KOPT-K1 (cell line): ENCODE measurements at regions not wholly inside any gene's neighbourhood (a gene's known extent, or its start where the extent isn't known, plus 50 kb on each side); places are given as distances from the start of the nearest gene placed in this dataset.

Experiments used
- H3K27ac ChIP-seq: fragments of 200-600 bp; sonication (generic); 2 replicates; pipeline ENCODE4 v1.5.1; 2016; ENCODE audit warnings: antibody characterized with exemption, mild to moderate bottlenecking, low read depth, low read length; ENCODE audit not compliant: poor library complexity, severe bottlenecking
- H3K36me3 ChIP-seq: fragments of 200-600 bp; sonication (generic); 2 replicates; pipeline ENCODE4 v1.5.1; 2017; ENCODE audit warnings: antibody characterized with exemption, mild to moderate bottlenecking, low read length, moderate library complexity; ENCODE audit not compliant: insufficient read depth
- H3K9me3 ChIP-seq: fragments of 200-600 bp; sonication (generic); 2 replicates; pipeline ENCODE4 v1.5.1; 2017; ENCODE audit warnings: antibody characterized with exemption, low read length, mild to moderate bottlenecking; ENCODE audit not compliant: insufficient read depth, poor library complexity, severe bottlenecking

DNA sequence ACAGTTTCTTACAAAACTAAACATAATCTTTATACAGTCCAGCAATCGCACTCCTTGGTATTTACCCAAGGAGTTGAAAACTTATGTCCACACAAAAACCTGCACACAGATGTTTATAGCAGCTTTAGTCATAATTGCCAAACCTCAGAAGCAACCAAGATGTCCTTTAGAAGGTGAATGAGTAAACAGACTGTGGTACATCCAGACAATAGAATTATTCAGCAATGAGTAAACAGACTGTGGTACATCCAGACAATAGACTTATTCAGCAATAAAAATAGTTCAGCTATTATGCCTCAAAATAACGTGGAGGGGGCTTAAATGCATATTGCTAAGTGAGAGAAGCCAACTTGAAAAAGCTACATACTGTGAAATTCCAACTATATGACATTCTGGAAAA lies 87.0 kb upstream of the GALNT2 start:
- H3K36me3 ChIP-seq, result no peaks in the 10 kb centered on the region
- peaks cover 21% of the 10 kb centered on the region for H3K9me3 ChIP-seq
- no peak overlapping the region for H3K27ac ChIP-seq

DNA sequence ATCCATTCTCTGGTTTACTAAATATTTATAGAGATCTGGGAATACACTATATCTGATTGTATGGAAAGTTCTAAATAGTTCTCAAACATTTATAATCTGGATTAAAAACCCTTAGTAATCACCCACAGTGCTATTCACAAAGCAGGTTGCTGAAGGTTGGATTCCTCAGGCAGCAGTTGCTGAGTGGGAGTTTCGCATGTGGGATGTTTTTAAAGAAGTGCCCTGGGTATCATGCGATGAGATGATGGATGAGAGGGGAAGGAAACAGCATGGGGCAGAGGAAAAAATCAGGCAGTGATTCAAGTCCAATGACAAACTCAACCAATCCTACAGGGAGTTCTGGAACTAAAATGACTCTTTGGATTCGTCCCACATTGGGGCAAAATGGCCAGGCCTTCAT lies 85.3 kb upstream of the GALNT2 start:
- Histone ChIP-seq H3K9me3 (peaks cover 10% of the 10 kb centered on the region), H3K27ac (no peak overlapping the region), H3K36me3 (no peaks in the 10 kb centered on the region)

DNA sequence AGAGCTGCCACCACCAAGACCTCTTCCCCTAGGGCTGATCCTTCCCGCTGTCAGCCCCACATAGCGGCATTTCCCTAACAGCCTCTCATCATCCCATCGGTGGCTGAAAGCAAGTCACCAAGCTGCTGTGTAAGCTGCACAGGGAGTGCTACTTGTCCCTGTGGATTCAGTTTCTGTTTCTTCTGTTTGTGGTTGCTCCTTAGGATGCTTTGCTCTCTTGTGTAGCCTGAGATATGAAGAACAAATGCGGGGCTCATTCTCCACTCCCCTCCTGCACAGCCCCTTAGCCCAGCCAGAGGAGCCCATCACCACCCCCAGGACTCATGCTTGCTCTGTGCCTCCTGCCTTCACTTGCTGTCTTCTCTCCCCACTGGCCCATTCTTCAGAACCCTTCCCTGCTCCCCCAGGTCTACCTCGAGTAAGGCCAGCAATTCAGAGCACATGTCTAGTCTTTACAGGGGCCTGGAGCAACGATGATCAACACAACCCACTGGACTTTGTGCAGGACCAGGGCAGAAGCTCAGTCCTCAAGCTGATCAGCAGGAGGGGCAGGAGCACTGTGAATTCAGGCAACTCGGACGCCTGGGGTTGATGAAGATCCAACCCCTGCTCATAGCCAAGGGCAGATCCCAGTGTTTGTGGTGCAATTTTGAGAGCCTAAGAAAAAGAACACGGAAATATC lies 82.6 kb upstream of the GALNT2 start:
- H3K36me3 ChIP-seq, result no peaks in the 10 kb centered on the region
- H3K27ac ChIP-seq, result no peak overlapping the region

DNA sequence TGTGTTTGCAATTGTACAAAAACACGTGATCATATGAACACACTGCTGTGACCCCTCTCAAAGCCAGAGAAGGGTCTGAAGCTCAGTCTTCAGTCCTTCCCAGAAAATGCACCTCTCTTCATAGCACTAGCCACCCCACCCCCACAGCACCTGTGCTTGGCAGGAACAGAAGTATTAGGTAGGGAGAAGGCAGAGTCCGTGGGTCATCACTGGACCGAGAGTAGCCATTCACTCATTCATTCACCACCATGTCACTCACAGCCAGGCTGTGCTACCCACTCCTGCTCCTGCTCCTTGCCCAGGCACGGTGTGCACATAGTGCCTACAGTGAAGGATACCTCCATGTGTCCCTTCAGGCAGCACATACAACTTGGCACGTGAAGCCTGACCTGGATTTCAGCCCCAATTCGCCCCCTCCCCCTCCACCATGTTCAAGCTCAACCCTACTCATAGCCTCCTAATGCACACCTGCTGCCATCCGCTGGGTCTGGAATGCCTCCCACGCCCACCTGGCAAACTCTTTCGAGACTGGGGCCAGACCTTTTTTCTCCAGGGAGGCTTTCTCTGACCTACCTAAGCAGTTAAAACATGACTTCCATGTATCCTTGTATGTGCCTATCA lies 81.9 kb upstream of the GALNT2 start:
- H3K27ac ChIP-seq, result no peak overlapping the region
- no peaks in the 10 kb centered on the region for H3K9me3 ChIP-seq
- no peaks in the 10 kb centered on the region for H3K36me3 ChIP-seq

More for the DNA sequence above, 82.6 kb upstream of the GALNT2 start:
- no peaks in the 10 kb centered on the region for H3K9me3 ChIP-seq

DNA sequence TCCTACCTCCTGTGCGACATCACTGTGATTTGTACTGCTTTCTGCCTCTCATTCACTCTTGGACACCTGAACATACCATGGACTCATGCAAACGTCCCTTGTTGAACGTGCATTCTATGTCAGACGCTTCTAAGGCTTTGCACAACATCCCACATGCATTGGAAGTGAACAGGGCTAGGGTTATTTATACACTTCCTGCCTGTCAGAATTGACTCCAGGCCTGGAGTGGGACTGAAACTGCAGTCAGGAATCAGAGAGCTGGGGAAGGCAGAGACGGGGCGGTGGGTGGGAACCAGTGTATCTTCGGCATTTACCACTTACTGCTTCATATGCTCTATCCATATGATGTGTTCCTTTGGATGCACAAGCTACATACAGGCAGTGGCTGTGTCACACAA lies 81.4 kb upstream of the GALNT2 start:
- no peaks in the 10 kb centered on the region for H3K36me3 ChIP-seq
- H3K9me3 ChIP-seq, result no peaks in the 10 kb centered on the region
- no peak overlapping the region for H3K27ac ChIP-seq

DNA sequence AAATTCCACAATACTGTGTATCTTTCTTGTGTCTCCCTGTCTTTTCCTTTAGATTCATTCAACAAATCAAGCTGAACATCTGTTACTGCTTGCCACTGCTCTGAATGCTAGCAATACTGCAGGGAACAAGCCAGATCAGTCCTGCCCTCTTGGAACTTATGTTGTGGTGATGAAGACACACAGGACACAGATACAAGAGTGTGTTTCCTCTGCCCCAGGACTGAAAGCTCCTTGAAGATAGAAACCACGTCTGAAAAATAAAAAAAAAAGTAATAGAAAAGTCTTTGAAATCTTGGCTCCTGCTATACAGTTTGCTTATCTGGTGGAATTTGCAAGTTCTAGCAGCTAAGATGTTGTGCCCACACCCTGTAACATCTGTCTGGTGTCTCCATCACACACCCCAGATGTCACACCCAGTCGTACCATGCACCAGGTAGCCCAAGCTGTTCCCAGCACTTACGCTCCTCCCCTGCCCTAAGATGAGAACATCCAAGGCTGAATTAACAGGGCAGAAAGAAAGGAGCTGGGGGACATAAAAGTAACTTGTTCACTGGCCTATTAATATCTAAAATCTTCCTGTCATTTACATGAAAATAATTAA lies 80.2 kb upstream of the GALNT2 start:
- Histone ChIP-seq H3K9me3 (no peaks in the 10 kb centered on the region), H3K27ac (no peak overlapping the region), H3K36me3 (no peaks in the 10 kb centered on the region)

DNA sequence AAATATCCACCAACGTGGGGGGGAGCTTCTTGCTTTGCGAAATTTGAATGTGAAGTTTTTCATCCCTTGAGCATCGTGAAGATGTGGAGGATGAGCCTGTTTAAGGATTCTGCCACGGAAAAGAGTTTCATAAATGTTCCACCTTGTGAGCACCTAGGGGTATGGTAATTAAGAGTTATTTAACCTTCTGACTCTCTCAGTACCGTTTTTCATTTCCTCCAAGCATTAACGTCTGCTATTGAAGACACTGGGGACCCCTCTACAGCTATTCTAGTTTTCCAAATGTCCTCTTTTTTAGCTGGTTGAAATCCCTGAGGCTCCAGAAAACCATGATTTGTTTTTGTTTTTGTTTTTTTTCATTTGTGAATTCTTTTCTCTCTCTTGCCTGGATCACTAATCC lies 79.1 kb upstream of the GALNT2 start:
- H3K36me3 ChIP-seq, result no peaks in the 10 kb centered on the region
- H3K27ac ChIP-seq, result no peak overlapping the region
- H3K9me3 ChIP-seq, result no peaks in the 10 kb centered on the region

DNA sequence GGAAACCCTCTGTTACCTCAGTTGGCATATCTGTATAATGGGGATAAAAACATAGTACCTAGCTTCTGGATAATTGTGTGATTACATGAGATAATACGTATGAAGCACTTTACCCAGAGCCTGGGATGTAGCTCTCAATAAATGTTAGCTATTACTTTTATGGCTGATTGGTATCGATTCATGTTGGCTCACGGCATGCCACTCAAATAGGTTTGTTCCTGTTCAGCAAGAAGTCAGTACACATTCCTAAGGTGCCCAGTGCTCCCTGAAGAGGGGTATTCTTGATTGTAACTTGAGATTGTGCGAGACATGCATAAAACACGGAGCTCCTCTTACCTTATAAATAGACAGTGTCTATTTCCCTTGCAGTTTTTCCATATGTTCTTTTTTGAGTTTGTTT lies 78.5 kb upstream of the GALNT2 start:
- Histone ChIP-seq H3K27ac (no peak overlapping the region), H3K36me3 (no peaks in the 10 kb centered on the region), H3K9me3 (no peaks in the 10 kb centered on the region)

DNA sequence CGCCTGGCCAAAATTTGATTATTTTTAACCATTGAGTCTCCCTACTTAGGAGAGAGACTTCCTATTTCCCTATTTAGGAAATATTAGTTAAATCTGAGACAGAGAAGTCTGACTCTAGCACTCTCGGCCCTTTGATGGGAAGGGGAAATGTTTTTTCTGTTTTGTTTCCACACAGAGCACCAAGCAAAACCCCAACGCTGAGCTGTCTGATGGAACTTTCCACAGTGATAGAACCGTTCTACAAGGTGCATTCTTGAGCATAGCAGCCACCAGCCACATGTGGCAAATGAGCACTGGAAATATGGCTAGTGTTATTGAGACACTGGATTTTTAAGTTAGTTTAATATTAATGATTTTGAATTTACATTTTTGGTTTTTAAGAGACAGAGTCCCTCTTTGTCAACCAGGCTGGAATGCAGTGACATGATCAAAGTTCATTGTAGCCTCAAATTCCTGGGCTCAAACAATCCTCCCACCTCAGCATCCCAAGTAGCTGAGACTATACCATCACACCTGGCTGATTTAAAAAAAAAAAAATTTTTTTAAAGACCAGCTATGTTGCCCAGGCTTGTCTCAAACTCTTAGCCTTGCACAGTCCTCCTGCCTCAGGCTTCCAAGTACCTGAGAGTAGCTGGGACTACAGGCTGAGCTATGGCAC lies 77.3 kb upstream of the GALNT2 start:
- H3K36me3 ChIP-seq, result no peaks in the 10 kb centered on the region
- no peaks in the 10 kb centered on the region for H3K9me3 ChIP-seq
- H3K27ac ChIP-seq, result no peak overlapping the region

DNA sequence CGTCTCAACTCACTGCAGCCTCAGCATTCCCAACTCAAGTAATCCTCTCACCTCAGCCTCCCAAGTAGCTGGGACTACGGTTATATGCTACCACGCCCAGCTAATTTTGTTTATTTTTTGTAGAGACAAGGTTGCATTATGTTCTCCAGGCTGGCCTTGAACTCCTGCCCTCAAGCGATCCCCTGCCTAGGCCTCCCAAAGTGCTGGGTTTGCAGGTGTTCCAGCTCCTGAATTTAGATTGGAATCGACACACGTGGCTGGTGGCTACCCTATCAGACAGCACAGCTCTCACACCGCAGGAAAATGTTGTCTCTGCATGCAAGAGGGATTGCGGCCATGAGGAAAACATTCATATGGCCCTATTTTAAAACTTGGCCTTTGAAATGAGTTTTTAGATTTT lies 76.7 kb upstream of the GALNT2 start:
- Histone ChIP-seq H3K36me3 (no peaks in the 10 kb centered on the region), H3K9me3 (no peaks in the 10 kb centered on the region), H3K27ac (no peak overlapping the region)

DNA sequence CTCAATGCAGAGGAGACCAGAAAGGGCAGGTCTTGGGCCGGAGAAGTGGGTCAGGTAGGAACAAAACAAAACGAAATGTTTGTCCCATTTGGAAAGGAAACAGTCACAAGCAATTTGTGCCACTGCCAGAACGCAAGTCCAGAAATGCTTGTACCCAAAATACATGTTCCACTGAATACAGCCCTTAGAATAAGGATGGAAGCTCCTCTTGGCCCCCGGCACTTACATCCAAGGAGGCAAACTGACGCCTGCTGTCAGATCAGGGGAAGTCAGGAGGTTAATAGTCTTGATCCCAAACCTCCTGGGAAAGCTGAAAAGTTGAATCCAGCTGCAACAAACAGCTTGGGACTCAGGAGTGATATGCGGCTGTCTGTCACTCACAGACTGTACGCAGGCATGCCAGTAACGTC lies 75.9 kb upstream of the GALNT2 start:
- H3K36me3 ChIP-seq, result no peaks in the 10 kb centered on the region
- no peaks in the 10 kb centered on the region for H3K9me3 ChIP-seq
- no peak overlapping the region for H3K27ac ChIP-seq

DNA sequence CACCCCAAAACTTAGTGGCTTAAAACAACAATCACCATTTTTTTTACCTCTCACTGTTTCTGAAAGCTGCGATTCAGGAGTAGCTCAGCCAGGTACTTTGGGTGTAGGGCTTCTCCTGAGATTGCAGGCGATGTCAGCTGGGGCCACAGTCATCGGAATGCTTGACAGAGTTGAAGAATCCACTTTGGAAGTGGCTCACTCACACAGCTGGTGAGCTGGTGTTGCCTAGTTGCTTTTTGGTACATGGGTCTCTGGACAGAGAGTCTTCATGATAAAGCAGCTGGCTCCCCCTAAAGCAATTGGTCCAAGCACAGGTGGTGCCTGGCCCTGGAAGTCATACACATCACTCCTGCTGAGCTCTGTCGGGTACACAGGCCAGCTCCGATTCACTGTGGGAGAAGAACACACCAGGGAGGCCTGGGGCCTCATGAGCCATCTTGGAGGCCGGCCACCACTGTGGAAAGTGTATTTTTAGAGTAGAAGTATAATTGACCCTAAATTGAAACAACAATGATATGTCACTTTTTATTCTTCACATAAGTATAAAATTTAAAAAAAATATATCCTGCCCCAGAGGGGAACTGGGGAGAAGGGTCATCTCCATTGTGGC lies 75.2 kb upstream of the GALNT2 start:
- H3K36me3 ChIP-seq, result no peaks in the 10 kb centered on the region
- no peaks in the 10 kb centered on the region for H3K9me3 ChIP-seq
- H3K27ac ChIP-seq, result no peak overlapping the region

DNA sequence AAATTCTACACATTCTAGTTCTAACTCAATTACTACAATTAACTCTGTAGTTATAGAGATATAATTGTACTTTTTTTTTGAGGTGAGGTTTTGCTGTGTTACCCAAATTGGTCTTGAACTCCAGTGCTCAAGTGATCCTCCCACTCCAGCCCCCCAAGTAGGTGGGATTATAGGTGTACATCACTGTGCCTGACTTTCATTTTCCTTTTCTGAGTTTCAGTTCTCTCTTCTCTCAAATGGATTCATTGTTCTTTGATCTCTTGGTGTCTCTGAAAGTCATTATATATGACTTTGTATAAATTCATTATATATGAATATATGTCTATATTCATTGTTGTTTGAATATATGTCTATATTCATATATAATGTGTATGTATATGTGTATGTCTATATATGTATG lies 74.0 kb upstream of the GALNT2 start:
- H3K27ac ChIP-seq, result no peak overlapping the region
- H3K36me3 ChIP-seq, result no peaks in the 10 kb centered on the region
- H3K9me3 ChIP-seq, result no peaks in the 10 kb centered on the region

DNA sequence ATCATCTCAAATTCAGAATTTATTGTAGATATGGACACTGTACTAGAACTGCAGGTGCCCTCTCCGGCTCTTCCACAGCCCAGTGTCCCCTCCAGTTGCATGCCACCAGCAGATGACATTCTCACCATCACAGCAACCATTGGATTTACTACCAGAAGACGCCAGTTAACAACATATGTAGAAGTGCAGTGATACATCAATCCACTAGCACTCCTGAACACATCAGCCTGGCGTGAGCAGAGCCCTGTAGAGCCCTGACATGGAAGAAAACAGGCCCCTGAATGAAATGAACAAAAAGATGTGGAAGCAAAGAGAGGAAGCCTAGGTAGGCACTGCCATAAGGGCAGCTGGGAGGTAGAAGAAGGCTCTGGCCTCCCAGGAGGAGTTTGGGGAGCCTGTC lies 73.1 kb upstream of the GALNT2 start:
- H3K36me3 ChIP-seq, result no peaks in the 10 kb centered on the region

DNA sequence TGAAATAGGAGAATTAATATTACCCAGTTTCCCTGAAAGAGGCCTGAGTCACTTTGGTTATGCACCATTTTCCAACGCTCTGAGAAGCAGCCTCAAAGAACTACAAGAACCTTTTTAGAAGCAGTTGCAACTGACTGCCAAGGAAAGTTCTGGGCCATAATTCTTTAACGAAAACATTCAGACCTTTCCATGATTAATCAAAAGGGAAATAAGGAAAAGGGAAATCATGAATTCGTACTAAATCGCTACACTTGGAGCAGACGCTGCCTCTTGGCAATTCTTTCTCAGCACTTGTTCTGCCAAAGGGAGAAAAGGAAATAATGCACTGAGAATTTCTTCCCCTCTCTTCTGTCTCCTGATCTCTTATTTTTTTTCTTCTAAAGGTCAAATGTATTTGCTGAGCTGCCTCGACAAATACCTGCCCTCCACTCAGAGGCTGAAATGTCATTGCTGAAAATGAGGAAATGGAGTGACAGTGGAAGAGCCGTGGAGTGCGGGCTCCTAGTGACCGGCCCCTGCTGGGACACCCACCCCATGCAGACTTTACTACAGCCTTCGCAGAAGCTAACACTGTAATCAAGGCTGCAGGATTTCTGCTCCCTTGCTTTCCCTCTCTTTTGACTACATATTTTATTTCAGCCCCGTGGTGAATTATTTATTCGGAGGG lies 67.9 kb upstream of the GALNT2 start:
- H3K27ac ChIP-seq, result no peak overlapping the region
- no peaks in the 10 kb centered on the region for H3K36me3 ChIP-seq
- H3K9me3 ChIP-seq, result no peaks in the 10 kb centered on the region

More for the DNA sequence above, 73.1 kb upstream of the GALNT2 start:
- no peak overlapping the region for H3K27ac ChIP-seq
- no peaks in the 10 kb centered on the region for H3K9me3 ChIP-seq
